ENCODE measurements at regions not wholly inside any gene's neighbourhood (a gene's known extent, or its start where the extent isn't known, plus 50 kb on each side); places are given as distances from the start of the nearest gene placed in this dataset.

GRCh38 chr3:150152567-150152966 lies 181.9 kb upstream of the PFN2 start:
- TF ChIP-seq EZH2phosphoT487 (conservative IDR thresholded peaks at IDR 0.05; ENCODE audit: low read length) (no peak), CTCF (IDR thresholded peaks at IDR 0.05; ENCODE audit: insufficient read depth, low read length, poor library complexity, severe bottlenecking) (no peak)
